GM12878 (cell line): ENCODE measurements at regions not wholly inside any gene's neighbourhood (a gene's known extent, or its start where the extent isn't known, plus 50 kb on each side); places are given as distances from the start of the nearest gene placed in this dataset.

ENCODE experiments used
- ATAC-seq: fragments of 200-7000 bp; cut with Tn5 transposase; 3 replicates; pipeline ENCODE4 v1.9.1; 2020; ENCODE audit warnings: mild to moderate bottlenecking, moderate library complexity
- BruUV-seq: library from RNA; stranded (reverse); fragments of 400-500 nt; replicated peaks from 2 replicates; lab custom pipeline; 2021; lab: Mats Ljungman, UMichigan
- CTCF ChIA-PET: fragments of 300-600 bp; sonication (Branson Sonifier 250); formaldehyde crosslinking; extraction: SDS; loops from one replicate; lab custom pipeline; 2021; ENCODE audit warnings: inconsistent platforms; lab: Yijun Ruan, JAX
- POLR2A ChIA-PET: fragments of 350-600 bp; formaldehyde crosslinking; extraction: SDS; loops from one replicate; lab custom pipeline; 2021; ENCODE audit warnings: inconsistent platforms; lab: Charles Lee
- RAD21 ChIA-PET: fragments of 300-600 bp; sonication (Branson Sonifier 250); formaldehyde crosslinking; loops from one replicate; lab custom pipeline; 2023; ENCODE audit warnings: antibody characterized with exemption; ENCODE audit not compliant: unreplicated experiment; lab: Charles Lee
- SMC1A ChIA-PET: fragments of 300-600 bp; sonication (Branson Sonifier 250); formaldehyde crosslinking; loops from one replicate; lab custom pipeline; 2023; ENCODE audit not compliant: unreplicated experiment, uncharacterized antibody; lab: Charles Lee
- DNase-seq: peaks from one replicate; pipeline ENCODE4 v3.0.0-alpha.2; 2011; ENCODE audit warnings: low read depth, low spot score
- FAIRE-seq: peaks from 3 replicates; lab custom pipeline; 2011; peaks lifted over from hg19 to GRCh38; lab: Jason Lieb, UNC
- H2AFZ ChIP-seq: 2 replicates; pipeline ENCODE4 v1.6.0; 2011; ENCODE audit warnings: low read depth, low read length, control low read depth; ENCODE audit not compliant: control insufficient read depth
- H3K27ac ChIP-seq: 2 replicates; pipeline ENCODE4 v1.5.1; 2011; ENCODE audit warnings: control low read depth; ENCODE audit not compliant: control insufficient read depth, insufficient read depth
- H3K27me3 ChIP-seq, 2 experiments: replicated peaks in 1 of 2; 2 replicates each; pipeline versions ENCODE4 v1.6.0 to v1.6.1; 2011; ENCODE audit warnings: low read length in 1 of 2; ENCODE audit not compliant: control insufficient read depth in 2 of 2, insufficient read depth in 2 of 2
- H3K36me3 ChIP-seq, 2 experiments: 2 replicates each; pipeline ENCODE4 v1.5.1; 2011; ENCODE audit warnings: low read length in 1 of 2; ENCODE audit not compliant: control insufficient read depth in 2 of 2, insufficient read depth in 2 of 2
- H3K4me1 ChIP-seq: 2 replicates; pipeline ENCODE4 v1.6.1; 2011; ENCODE audit warnings: mild to moderate bottlenecking, low read length, moderate library complexity, mixed read lengths; ENCODE audit not compliant: control insufficient read depth, insufficient read depth
- H3K4me2 ChIP-seq: 2 replicates; pipeline ENCODE4 v1.6.0; 2011; ENCODE audit warnings: control low read depth; ENCODE audit not compliant: control insufficient read depth, insufficient read depth
- H3K4me3 ChIP-seq: fragments of 200-600 bp; sonication (generic); 2 replicates; pipeline ENCODE4 v1.5.1; 2016
- H3K79me2 ChIP-seq: 2 replicates; pipeline ENCODE4 v1.6.0; 2011; ENCODE audit warnings: low read length; ENCODE audit not compliant: control insufficient read depth, insufficient read depth
- H3K9ac ChIP-seq: 2 replicates; pipeline ENCODE4 v1.8.0; 2011; ENCODE audit warnings: low read length, control low read depth, mixed read lengths; ENCODE audit not compliant: control insufficient read depth, insufficient read depth
- H3K9me3 ChIP-seq: replicated peaks from 3 replicates; pipeline ENCODE4 v1.5.1; 2011; ENCODE audit warnings: mild to moderate bottlenecking, low read length; ENCODE audit not compliant: control insufficient read depth, insufficient read depth
- H4K20me1 ChIP-seq: 2 replicates; pipeline ENCODE4 v1.6.0; 2011; ENCODE audit not compliant: control insufficient read depth, insufficient read depth
- CBX3 ChIP-seq: fragments of 200-600 bp; sonication (generic); IDR thresholded peaks from 2 replicates; pipeline ENCODE4 v1.6.1; 2016; ENCODE audit warnings: low read depth, borderline replicate concordance
- CEBPB ChIP-seq, 2 experiments: fragments of 150-350 bp in 1 of 2; IDR thresholded peaks; 2 replicates each; pipeline ENCODE4 v1.6.1; 2012 to 2014; ENCODE audit warnings: low read depth in 2 of 2, low read length in 2 of 2, borderline replicate concordance in 1 of 2, inconsistent platforms in 1 of 2
- GATAD2B ChIP-seq: fragments of 450-650 bp; conservative IDR thresholded peaks from 2 replicates; pipeline ENCODE4 v1.6.1; 2017; ENCODE audit warnings: low read depth, mild to moderate bottlenecking, moderate library complexity
- HCFC1 ChIP-seq: fragments of 150-350 bp; IDR thresholded peaks from 2 replicates; pipeline ENCODE4 v1.6.1; 2014; ENCODE audit warnings: low read length
- HDAC2 ChIP-seq: fragments of 200-600 bp; sonication (generic); IDR thresholded peaks from 2 replicates; pipeline ENCODE4 v1.6.1; 2017
- IRF4 ChIP-seq: IDR thresholded peaks from 2 replicates; pipeline ENCODE4 v1.6.1; 2011; ENCODE audit warnings: low read depth, low read length
- KAT2A ChIP-seq: conservative IDR thresholded peaks from 2 replicates; pipeline ENCODE4 v1.6.1; 2011; ENCODE audit warnings: low read depth, low read length; ENCODE audit not compliant: control insufficient read depth
- KLF5 ChIP-seq: fragments of 450-650 bp; IDR thresholded peaks from 2 replicates; pipeline ENCODE4 v1.6.1; 2014; ENCODE audit warnings: mild to moderate bottlenecking; ENCODE audit not compliant: partially characterized antibody
- RFX5 ChIP-seq: IDR thresholded peaks from 2 replicates; pipeline ENCODE4 v1.6.1; 2011; ENCODE audit warnings: low read depth, low read length, improper control_type of control experiment
- SMC3 ChIP-seq: IDR thresholded peaks from 2 replicates; pipeline ENCODE4 v1.6.1; 2011; ENCODE audit warnings: low read length, improper control_type of control experiment, borderline replicate concordance
- SREBF1 ChIP-seq: IDR thresholded peaks from 2 replicates; pipeline ENCODE4 v1.6.1; 2012; ENCODE audit warnings: mild to moderate bottlenecking, low read length
- TCF12 ChIP-seq: IDR thresholded peaks from 2 replicates; pipeline ENCODE4 v1.6.1; 2011; ENCODE audit warnings: low read depth, mild to moderate bottlenecking, low read length
- ZNF207 ChIP-seq: fragments of 450-650 bp; IDR thresholded peaks from 2 replicates; pipeline ENCODE4 v1.6.1; 2014; ENCODE audit warnings: antibody characterized with exemption, mild to moderate bottlenecking, borderline replicate concordance
- ZNF384 ChIP-seq: IDR thresholded peaks from 2 replicates; pipeline ENCODE4 v1.6.1; 2012; ENCODE audit warnings: low read depth, mild to moderate bottlenecking, low read length, improper control_type of control experiment, borderline replicate concordance
- WGBS: methylation state at CpG from one replicate; pipeline ENCODE4 v1.1.6; 2016; ENCODE audit warnings: low lambda C conversion rate; ENCODE audit not compliant: insufficient replicate concordance, insufficient coverage; ENCODE audit errors: missing lambda C conversion rate; 5-methylcytosine and 5-hydroxymethylcytosine counted together
- in situ Hi-C: fragments of 300-500 bp; cut with MboI; formaldehyde crosslinking; loops from 9 replicates; pipeline ENCODE4 v1.14.3; 2018; ENCODE audit warnings: mixed read lengths
- intact Hi-C: fragments of 100-400 bp; cut with micrococcal nuclease; formaldehyde crosslinking; loops from one replicate; pipeline ENCODE4 v1.14.2; 2022; ENCODE audit not compliant: unreplicated experiment
- TF ChIP-seq, protein P1 (sequence below): fragments of 450-650 bp; IDR thresholded peaks from 2 replicates; pipeline ENCODE4 v1.6.1; 2016; ENCODE audit warnings: mild to moderate bottlenecking, moderate library complexity, borderline replicate concordance
- TF ChIP-seq, protein P2 (sequence below): fragments of 450-650 bp; formaldehyde crosslinking; IDR thresholded peaks from 2 replicates; pipeline ENCODE4 v1.4.0; 2020; ENCODE audit warnings: mild to moderate bottlenecking, moderate library complexity

GRCh38 chr3:1587426-1587825 is 494.6 kb downstream of the CNTN6 start (continued):
- TF ChIP-seq TCF12 (no peak), HCFC1 (no peak), IRF4 (no peak), SREBF1 (no peak), KAT2A (no peak), ZNF207 (no peak), ZNF384 (no peak), RFX5 (no peak), KLF5 (no peak), CEBPB (IDR thresholded peaks at IDR 0.05; ENCODE audit: borderline replicate concordance in 1 of 2, low read depth in 2 of 2, low read length in 2 of 2) (no peak)
- TF ChIP-seq, all 136 proteins: peak for 0

DNA sequence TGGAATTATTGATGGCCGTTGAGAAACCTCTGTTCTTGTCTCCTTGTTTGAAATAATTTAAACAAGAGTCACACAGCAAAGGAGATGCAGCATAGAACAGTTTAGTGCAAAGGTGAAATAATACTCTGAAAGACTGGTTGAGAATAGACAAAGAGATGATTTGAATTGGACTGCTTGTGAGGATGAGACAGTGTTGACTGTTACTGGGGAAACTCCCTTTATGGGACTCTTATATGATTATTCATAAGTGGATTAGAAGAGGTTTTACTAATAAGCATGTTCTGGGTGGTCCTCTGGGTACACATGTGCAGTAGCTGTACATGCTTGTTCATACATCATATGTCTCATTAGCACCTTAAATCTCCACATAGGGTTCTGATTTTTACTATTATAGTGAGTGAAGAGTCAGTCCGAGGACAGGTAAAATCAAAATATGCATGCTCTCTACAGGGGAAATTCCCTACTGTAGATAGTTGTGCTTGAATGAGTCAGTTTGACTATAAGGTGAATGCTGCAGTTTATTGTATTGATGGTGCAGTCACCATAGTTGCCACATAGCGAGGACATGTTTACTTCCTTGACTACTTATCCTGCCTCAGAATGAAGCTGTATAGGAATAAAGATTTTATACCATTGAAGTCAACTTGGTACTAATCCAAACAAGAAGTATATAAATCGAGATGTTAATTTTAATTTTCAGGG is 498.7 kb downstream of the CNTN6 start:
- Histone ChIP-seq H3K79me2 (no peaks in the 10 kb centered on the region), H3K36me3 (no peaks in the 10 kb centered on the region), H4K20me1 (no peaks in the 10 kb centered on the region), H3K27ac (no peak overlapping the region), H3K4me1 (no peaks in the 10 kb centered on the region), H2AFZ (no peak overlapping the region), H3K27me3 (no peaks in the 10 kb centered on the region), H3K9me3 (no peaks in the 10 kb centered on the region), H3K4me3 (no peak overlapping the region), H3K4me2 (no peak overlapping the region), H3K9ac (no peak overlapping the region)
- ChIA-PET CTCF (no interaction called here), SMC1A (no interaction called here), POLR2A (no interaction called here), RAD21 (no interaction called here)
- ATAC-seq: peak; percentile 70
- intact Hi-C loops: no loop called here
- BruUV-seq: no TSS peak
- in situ Hi-C loops: no loop called here
- 0% methylated on average over 4 of the region's 4 CpGs for WGBS
- FAIRE-seq: peak; percentile 23
- DNase-seq: no peak
- TF ChIP-seq HDAC2 (no peak), GATAD2B (no peak), CBX3 (no peak), SMC3 (no peak)
- TF ChIP-seq, protein P1, sequence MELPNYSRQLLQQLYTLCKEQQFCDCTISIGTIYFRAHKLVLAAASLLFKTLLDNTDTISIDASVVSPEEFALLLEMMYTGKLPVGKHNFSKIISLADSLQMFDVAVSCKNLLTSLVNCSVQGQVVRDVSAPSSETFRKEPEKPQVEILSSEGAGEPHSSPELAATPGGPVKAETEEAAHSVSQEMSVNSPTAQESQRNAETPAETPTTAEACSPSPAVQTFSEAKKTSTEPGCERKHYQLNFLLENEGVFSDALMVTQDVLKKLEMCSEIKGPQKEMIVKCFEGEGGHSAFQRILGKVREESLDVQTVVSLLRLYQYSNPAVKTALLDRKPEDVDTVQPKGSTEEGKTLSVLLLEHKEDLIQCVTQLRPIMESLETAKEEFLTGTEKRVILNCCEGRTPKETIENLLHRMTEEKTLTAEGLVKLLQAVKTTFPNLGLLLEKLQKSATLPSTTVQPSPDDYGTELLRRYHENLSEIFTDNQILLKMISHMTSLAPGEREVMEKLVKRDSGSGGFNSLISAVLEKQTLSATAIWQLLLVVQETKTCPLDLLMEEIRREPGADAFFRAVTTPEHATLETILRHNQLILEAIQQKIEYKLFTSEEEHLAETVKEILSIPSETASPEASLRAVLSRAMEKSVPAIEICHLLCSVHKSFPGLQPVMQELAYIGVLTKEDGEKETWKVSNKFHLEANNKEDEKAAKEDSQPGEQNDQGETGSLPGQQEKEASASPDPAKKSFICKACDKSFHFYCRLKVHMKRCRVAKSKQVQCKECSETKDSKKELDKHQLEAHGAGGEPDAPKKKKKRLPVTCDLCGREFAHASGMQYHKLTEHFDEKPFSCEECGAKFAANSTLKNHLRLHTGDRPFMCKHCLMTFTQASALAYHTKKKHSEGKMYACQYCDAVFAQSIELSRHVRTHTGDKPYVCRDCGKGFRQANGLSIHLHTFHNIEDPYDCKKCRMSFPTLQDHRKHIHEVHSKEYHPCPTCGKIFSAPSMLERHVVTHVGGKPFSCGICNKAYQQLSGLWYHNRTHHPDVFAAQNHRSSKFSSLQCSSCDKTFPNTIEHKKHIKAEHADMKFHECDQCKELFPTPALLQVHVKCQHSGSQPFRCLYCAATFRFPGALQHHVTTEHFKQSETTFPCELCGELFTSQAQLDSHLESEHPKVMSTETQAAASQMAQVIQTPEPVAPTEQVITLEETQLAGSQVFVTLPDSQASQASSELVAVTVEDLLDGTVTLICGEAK: no peak
- TF ChIP-seq, protein P2, sequence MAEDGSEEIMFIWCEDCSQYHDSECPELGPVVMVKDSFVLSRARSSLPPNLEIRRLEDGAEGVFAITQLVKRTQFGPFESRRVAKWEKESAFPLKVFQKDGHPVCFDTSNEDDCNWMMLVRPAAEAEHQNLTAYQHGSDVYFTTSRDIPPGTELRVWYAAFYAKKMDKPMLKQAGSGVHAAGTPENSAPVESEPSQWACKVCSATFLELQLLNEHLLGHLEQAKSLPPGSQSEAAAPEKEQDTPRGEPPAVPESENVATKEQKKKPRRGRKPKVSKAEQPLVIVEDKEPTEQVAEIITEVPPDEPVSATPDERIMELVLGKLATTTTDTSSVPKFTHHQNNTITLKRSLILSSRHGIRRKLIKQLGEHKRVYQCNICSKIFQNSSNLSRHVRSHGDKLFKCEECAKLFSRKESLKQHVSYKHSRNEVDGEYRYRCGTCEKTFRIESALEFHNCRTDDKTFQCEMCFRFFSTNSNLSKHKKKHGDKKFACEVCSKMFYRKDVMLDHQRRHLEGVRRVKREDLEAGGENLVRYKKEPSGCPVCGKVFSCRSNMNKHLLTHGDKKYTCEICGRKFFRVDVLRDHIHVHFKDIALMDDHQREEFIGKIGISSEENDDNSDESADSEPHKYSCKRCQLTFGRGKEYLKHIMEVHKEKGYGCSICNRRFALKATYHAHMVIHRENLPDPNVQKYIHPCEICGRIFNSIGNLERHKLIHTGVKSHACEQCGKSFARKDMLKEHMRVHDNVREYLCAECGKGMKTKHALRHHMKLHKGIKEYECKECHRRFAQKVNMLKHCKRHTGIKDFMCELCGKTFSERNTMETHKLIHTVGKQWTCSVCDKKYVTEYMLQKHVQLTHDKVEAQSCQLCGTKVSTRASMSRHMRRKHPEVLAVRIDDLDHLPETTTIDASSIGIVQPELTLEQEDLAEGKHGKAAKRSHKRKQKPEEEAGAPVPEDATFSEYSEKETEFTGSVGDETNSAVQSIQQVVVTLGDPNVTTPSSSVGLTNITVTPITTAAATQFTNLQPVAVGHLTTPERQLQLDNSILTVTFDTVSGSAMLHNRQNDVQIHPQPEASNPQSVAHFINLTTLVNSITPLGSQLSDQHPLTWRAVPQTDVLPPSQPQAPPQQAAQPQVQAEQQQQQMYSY (CRISPR knock-in tag): no peak
